CD4-positive, alpha-beta T cell treated with Interleukin-21 for 1 hour (primary cell): ENCODE measurements at regions not wholly inside any gene's neighbourhood (a gene's known extent, or its start where the extent isn't known, plus 50 kb on each side); places are given as distances from the start of the nearest gene placed in this dataset.
"Not testable (repeated sequence)": the region's sequence is repeated elsewhere in the genome, so short reads cannot be mapped to it uniquely, and the experiment has no call there.

Source experiments
- DNase-seq: peaks from one replicate; pipeline ENCODE4 v3.0.0-alpha.2; 2020

GRCh38 chr5:136924490-136924889 is 559.1 kb upstream of the TRPC7 start:
- DNase-seq = no peak

DNA sequence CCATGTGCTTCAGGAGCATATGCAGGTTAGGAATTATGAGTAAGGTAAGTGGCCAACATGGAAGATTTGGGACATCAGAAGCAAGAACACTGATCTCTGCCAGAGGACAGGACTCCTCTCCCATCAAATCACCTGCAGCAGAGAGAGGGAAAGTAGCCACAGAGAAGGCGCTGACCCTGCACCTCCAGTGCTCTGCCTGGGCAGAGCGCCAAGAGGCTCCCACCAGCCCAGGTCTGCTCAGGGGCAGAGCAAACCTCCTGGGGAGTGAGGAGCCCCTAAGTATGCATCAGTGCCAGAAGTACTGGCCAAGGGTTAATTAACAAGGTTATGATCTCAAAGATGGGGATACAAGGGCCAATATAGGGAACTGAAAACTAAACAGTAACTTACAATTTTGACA is 545.3 kb upstream of the TRPC7 start:
- no peak for DNase-seq

- no peak for DNase-seq
Observed at GRCh38 chr5:136909906-136910305, 544.6 kb upstream of the TRPC7 start.

DNA sequence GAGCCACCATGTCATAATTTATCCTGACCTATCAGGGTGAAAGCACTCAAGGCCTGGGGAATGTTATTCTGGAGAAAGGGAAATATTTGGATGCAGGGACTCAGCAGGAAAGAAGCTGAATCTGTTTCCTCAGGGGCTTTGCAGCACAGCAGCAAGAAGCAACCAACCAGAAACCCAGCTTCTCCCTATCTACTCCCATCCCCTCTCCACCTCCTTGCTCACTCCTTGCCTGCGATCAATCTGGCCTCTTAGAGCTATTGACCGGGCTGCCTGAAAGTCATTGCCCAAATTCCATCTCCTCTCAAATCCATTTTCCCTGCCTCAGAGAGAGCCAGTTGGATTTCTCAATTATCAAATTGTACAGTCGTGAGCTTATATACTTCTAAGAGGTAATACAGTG is 542.0 kb upstream of the TRPC7 start:
- no peak for DNase-seq

- DNase-seq = no peak
Observed at GRCh38 chr5:136906545-136906944, 541.2 kb upstream of the TRPC7 start.

DNA sequence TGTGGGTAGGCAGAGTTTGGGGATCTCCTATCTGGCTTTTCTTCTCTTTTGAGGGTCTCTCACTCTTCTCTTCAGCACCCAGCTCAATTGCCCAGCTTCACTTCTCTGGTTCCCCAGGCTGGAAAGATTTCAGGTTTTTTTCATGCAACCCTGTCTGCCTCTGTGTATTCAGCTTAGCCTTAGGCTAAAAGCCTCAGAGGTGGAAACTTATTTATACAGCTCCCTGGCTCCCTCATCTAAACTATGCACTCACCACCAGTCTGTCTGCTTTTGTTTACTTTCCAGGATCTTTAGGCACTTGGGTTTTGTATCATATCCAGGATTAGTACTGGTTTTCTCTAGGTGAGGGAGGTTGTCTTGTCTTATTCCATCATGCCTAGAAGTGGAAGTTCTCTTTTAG is 540.2 kb upstream of the TRPC7 start:
- DNase-seq = no peak

GRCh38 chr5:136894070-136894469 is 528.7 kb upstream of the TRPC7 start:
- no peak for DNase-seq

DNA sequence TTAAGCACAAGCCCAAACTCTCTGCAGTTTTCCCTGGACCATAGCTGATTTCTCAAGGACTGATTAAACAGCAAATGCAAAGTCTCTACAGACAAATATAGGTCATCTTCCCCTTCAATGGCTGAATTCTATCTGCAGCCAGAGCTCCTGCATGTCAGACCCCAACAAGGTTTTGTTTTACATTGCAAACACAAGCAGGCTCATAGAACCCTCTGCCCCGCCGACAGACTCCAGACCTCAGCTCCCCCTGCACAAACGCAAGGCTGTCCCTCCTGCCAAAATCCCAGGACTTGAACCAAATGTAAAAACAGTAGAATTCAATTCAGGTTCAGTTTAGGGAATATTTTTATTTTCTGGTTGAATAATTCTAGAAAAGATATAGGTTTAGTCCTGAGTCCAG is 526.7 kb upstream of the TRPC7 start:
- DNase-seq = no peak

- no peak for DNase-seq
Observed at GRCh38 chr5:136891175-136891972, 526.0 kb upstream of the TRPC7 start.

GRCh38 chr5:136890431-136891148 is 525.2 kb upstream of the TRPC7 start:
- no peak for DNase-seq

DNA sequence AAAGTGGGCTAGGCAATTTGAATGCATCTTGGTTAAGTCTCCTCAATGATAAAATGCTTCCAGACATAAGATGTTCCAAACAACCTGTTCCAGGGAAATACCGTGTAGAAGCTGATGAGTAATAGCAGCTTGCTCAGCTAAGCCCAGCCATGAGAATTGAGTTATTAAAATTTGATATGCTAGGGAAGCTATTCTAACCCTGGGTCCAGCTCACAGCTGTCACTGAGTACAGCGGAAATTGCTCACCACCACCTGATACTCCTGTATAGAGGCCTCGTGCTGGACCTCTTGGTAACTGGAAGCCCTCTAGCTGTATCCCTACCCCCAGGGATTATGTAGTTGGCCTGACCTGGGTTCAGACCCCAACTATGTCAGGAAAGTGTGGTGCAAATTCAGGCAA is 521.3 kb upstream of the TRPC7 start:
- DNase-seq = no peak

- DNase-seq = no peak
Observed at GRCh38 chr5:136864960-136865359, 499.6 kb upstream of the TRPC7 start.

GRCh38 chr5:136856648-136857047 is 491.3 kb upstream of the TRPC7 start:
- DNase-seq = no peak

DNA sequence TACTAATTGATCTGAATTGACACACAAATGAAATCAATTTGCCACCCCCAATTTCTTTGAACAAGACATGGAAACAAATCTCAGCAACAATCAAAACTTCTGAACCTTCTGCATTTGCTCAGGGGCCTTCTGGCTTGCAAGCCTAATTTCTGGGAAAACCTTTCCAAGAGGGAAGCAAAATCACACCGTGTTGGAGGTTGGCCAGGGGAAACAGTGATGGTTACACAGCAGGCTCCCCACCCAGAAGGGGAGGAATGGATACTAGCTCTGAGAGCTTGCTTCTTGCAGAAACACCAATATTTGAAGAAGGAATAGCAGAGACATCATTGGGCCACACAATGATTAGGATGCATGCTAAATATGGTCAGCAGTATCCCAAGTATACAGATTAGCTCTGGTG is 488.6 kb upstream of the TRPC7 start:
- DNase-seq = no peak

- no peak for DNase-seq
Observed at GRCh38 chr5:136840601-136841000, 475.3 kb upstream of the TRPC7 start.

DNA sequence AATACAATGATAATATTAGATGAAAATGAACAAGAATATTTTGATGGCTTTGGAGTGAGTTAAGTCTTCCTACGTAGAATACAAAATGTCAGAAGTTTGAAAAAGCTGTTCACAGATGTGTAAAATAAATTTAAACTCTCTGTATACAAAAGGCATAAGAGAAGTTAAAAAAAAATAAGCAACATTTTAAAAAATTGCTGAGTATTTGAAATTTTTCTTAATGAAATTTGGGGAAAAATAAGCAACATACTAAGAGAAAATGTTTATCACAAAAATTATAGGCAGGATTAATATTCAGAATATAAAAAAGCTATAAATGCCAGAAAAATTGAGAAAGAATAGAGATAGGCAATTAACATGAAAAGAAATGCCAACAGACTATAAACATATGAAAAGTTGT is 470.7 kb upstream of the TRPC7 start:
- DNase-seq = no peak

- DNase-seq = no peak
Observed at GRCh38 chr5:136820848-136821247, 455.5 kb upstream of the TRPC7 start.

DNA sequence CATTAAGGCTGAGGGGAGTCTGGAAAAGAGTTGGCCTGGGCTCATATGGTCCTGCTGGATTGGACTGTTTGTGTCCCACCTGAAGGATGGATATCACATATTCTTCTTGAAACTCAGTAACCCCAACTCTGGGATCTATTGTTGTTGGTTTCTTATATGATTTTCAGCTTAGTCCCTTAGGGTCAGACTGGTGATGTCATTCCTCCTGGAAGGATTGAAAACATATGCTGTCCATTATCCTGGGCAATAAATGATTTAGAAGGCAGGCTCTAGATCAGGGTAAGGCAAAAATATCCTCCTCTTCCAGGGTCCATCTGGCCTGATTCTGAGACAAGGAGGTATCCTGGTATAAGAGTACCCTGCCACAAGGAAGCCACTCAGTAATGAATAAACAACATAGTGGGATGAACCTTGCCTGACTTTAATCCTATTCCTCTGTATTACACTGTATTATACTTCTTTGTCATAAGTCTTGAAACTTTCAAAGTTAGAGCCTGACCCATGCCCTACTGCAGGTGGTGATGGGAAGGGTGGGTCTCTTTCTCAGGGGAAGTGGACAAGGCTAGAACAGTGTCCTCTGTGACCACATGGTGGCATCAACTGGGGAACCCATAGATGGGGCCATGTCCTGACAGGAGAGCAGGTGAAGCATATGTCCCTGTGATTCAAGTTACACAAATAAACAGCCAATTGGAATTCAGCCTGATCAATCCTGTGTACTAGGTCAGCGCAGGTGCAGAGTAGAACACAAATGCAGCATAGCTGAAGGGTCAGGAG is 454.4 kb upstream of the TRPC7 start:
- DNase-seq = no peak

GRCh38 chr5:136816327-136816726 is 451.0 kb upstream of the TRPC7 start:
- DNase-seq = no peak

DNA sequence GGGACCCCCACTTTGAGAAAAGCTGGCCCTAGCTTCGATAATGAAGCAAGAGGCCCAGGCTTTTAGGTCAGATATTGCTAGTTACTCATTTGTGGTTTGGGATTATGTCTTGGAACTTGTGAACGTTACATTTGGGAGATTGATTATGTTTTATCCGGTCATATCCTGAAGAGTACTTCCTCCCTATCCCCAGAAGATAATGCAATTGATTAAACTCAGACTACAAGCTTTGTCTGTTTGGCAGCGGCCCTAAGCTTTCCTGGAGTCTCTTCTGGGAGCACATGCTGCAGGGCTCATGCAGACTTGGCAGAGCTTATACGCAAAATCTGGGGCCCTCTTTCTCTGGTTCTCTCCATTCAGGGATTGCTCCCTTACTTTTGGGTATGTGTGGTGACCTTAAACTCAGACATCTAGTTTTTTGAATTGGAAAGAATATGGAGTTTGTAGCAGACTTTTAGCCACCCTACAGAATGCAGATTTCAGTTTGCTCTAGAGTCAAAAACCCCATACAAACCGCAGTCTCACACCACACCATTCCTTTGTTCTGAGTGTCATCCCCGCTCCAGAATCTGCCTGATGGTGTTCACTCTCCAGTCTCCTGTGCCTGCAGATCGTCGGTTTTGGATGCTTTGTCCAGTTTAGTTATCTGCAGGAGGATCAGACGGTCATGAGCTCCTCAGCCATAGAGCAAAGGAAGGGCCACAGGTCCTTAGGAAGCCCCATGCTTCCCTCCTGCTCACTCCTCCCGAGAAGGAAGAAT is 449.5 kb upstream of the TRPC7 start:
- DNase-seq = no peak

DNA sequence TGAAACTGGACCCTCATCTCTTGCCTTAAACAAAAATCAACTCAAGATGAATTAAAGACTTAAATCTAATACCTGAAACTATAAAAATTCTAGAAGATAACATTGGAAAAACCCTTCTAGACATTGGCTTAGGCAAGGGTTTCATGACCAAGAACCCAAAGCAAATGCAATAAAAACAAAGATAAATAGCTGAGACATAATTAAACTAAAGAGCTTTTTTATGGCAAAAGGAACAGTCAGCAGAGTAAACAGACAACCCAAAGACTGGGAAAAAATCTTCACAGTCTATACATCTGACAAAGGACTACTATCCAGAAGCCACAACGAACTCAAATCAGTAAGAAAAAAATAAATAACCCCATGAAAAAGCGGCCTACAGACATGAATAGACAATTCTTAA is 446.9 kb upstream of the TRPC7 start:
- DNase-seq = not testable (repeated sequence)

GRCh38 chr5:136811551-136811950 is 446.2 kb upstream of the TRPC7 start:
- no peak for DNase-seq

GRCh38 chr5:136811086-136811485 is 445.7 kb upstream of the TRPC7 start:
- DNase-seq = no peak
